ENCODE measurements at regions not wholly inside any gene's neighbourhood (a gene's known extent, or its start where the extent isn't known, plus 50 kb on each side); places are given as distances from the start of the nearest gene placed in this dataset.

GRCh38 chr18:42401131-42401673 is 446.2 kb downstream of the PIK3C3 start:
- no peak for TF ChIP-seq TAF1 (IDR thresholded peaks at IDR 0.05; ENCODE audit: low read depth, low read length)
- no peak for TF ChIP-seq PAX5 (IDR thresholded peaks at IDR 0.05; ENCODE audit: insufficient read depth, low read length, severe bottlenecking)
- TF ChIP-seq SPI1 (IDR thresholded peaks at IDR 0.05; ENCODE audit: low read depth, low read length): no peak
- no peak for TF ChIP-seq POLR2A (IDR thresholded peaks at IDR 0.05; ENCODE audit: low read depth, low read length)
- no peak for TF ChIP-seq POU2F2 (IDR thresholded peaks at IDR 0.05; ENCODE audit: low read depth, low read length)
- no peak for TF ChIP-seq POLR2AphosphoS5 (IDR thresholded peaks at IDR 0.05; ENCODE audit: low read depth, low read length)
- DNase-seq (ENCODE audit: insufficient read length, low spot score) (no peak), FAIRE-seq (no peak)

DNA sequence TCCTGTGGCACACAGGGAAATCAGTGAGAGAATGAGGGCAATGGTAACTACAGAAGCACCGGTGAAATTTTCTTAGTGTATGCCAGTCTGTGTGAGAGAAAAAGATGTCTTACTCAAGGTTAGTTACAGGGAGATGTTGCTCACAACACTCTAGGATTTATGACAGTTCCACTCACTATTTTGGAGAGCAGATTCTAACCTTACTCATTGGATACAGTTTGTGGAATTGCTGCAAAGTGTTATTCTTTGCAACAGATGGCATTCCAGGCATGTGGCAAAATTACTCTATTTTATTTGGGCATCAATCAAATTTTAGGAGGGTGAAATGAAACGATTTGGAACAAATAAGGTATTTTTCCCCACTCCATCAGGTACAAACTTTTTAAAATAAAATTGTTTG is 449.1 kb downstream of the PIK3C3 start:
- FAIRE-seq (no peak), DNase-seq (ENCODE audit: insufficient read length, low spot score) (no peak)
- no peak for TF ChIP-seq TAF1 (IDR thresholded peaks at IDR 0.05; ENCODE audit: low read depth, low read length)
- TF ChIP-seq POLR2A (IDR thresholded peaks at IDR 0.05; ENCODE audit: low read depth, low read length): no peak
- TF ChIP-seq POLR2AphosphoS5 (IDR thresholded peaks at IDR 0.05; ENCODE audit: low read depth, low read length): no peak
- TF ChIP-seq POU2F2 (IDR thresholded peaks at IDR 0.05; ENCODE audit: low read depth, low read length): no peak
- TF ChIP-seq SPI1 (IDR thresholded peaks at IDR 0.05; ENCODE audit: low read depth, low read length): no peak
- no peak for TF ChIP-seq PAX5 (IDR thresholded peaks at IDR 0.05; ENCODE audit: insufficient read depth, low read length, severe bottlenecking)

- no peak for FAIRE-seq
- TF ChIP-seq PAX5 (IDR thresholded peaks at IDR 0.05; ENCODE audit: insufficient read depth, low read length, severe bottlenecking) (no peak), POU2F2 (IDR thresholded peaks at IDR 0.05; ENCODE audit: low read depth, low read length) (no peak), POLR2AphosphoS5 (IDR thresholded peaks at IDR 0.05; ENCODE audit: low read depth, low read length) (no peak)
- DNase-seq (ENCODE audit: insufficient read length, low spot score): no peak
Observed at GRCh38 chr18:42409005-42409404, 454.0 kb downstream of the PIK3C3 start.

- DNase-seq (ENCODE audit: insufficient read length, low spot score): no peak
- TF ChIP-seq POLR2AphosphoS5 (IDR thresholded peaks at IDR 0.05; ENCODE audit: low read depth, low read length) (no peak), POLR2A (IDR thresholded peaks at IDR 0.05; ENCODE audit: low read depth, low read length) (no peak), SPI1 (IDR thresholded peaks at IDR 0.05; ENCODE audit: low read depth, low read length) (no peak), POU2F2 (IDR thresholded peaks at IDR 0.05; ENCODE audit: low read depth, low read length) (no peak), TAF1 (IDR thresholded peaks at IDR 0.05; ENCODE audit: low read depth, low read length) (no peak), PAX5 (IDR thresholded peaks at IDR 0.05; ENCODE audit: insufficient read depth, low read length, severe bottlenecking) (no peak)
- no peak for FAIRE-seq
Observed at GRCh38 chr18:42412281-42412680, 457.2 kb downstream of the PIK3C3 start.

GRCh38 chr18:42412896-42413295 is 457.9 kb downstream of the PIK3C3 start:
- no peak for DNase-seq (ENCODE audit: insufficient read length, low spot score)

DNA sequence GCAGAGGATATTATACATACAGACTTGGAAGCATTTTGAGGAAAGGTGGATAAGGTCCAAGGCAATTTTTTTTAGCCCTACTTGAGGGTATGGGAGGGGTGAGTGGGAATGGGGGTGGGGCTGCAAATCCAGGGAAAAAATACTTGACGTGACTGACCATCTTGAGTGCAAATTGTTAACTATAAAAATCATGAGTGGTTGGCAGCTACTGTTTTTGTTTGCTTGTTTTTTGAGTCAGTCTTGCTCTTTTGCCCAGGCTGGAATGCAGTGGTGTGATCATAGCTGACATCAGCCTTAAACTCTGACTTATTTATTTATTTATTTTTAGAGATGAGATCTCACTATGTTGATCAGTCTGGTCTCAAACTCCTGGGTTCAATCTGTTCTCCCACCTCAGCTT is 458.8 kb downstream of the PIK3C3 start:
- DNase-seq (ENCODE audit: insufficient read length, low spot score) (no peak), FAIRE-seq (no peak)
- no peak for TF ChIP-seq POLR2A (IDR thresholded peaks at IDR 0.05; ENCODE audit: low read depth, low read length)
- TF ChIP-seq POLR2AphosphoS5 (IDR thresholded peaks at IDR 0.05; ENCODE audit: low read depth, low read length): no peak
- TF ChIP-seq SPI1 (IDR thresholded peaks at IDR 0.05; ENCODE audit: low read depth, low read length): no peak
- TF ChIP-seq PAX5 (IDR thresholded peaks at IDR 0.05; ENCODE audit: insufficient read depth, low read length, severe bottlenecking): no peak
- no peak for TF ChIP-seq POU2F2 (IDR thresholded peaks at IDR 0.05; ENCODE audit: low read depth, low read length)
- no peak for TF ChIP-seq TAF1 (IDR thresholded peaks at IDR 0.05; ENCODE audit: low read depth, low read length)

More at GRCh38 chr18:42412896-42413295, 457.9 kb downstream of the PIK3C3 start:
- TF ChIP-seq SPI1 (IDR thresholded peaks at IDR 0.05; ENCODE audit: low read depth, low read length) (no peak), POLR2AphosphoS5 (IDR thresholded peaks at IDR 0.05; ENCODE audit: low read depth, low read length) (no peak), POLR2A (IDR thresholded peaks at IDR 0.05; ENCODE audit: low read depth, low read length) (no peak), POU2F2 (IDR thresholded peaks at IDR 0.05; ENCODE audit: low read depth, low read length) (no peak), PAX5 (IDR thresholded peaks at IDR 0.05; ENCODE audit: insufficient read depth, low read length, severe bottlenecking) (no peak), TAF1 (IDR thresholded peaks at IDR 0.05; ENCODE audit: low read depth, low read length) (no peak)
- FAIRE-seq: no peak

- DNase-seq (ENCODE audit: insufficient read length, low spot score): no peak
- no peak for TF ChIP-seq POU2F2 (IDR thresholded peaks at IDR 0.05; ENCODE audit: low read depth, low read length)
- TF ChIP-seq SPI1 (IDR thresholded peaks at IDR 0.05; ENCODE audit: low read depth, low read length): no peak
- TF ChIP-seq POLR2A (IDR thresholded peaks at IDR 0.05; ENCODE audit: low read depth, low read length): no peak
- no peak for TF ChIP-seq PAX5 (IDR thresholded peaks at IDR 0.05; ENCODE audit: insufficient read depth, low read length, severe bottlenecking)
- no peak for FAIRE-seq
Observed at GRCh38 chr18:42414756-42415454, 459.9 kb downstream of the PIK3C3 start.

DNA sequence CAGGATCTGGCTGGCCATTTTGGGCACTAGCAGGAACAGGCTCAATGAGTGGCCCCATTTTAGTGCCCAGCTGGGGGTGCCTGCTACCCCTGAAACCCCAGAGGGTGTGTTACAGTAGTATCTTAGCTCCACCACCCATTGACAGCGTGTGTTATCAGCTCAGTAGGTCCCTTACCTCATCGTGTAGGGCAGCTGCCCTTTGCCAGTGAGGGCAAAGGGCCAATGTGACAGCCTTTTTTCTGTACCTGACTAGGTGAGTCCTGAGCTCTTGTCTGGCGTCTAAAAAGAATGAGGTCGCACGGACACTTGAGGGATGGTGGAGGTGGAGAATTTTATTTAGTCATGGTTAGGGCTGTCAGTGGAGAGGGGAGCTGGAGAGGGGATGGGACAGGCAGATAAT is 462.2 kb downstream of the PIK3C3 start:
- TF ChIP-seq POLR2A (IDR thresholded peaks at IDR 0.05; ENCODE audit: low read depth, low read length): no peak
- TF ChIP-seq TAF1 (IDR thresholded peaks at IDR 0.05; ENCODE audit: low read depth, low read length): no peak
- no peak for TF ChIP-seq POU2F2 (IDR thresholded peaks at IDR 0.05; ENCODE audit: low read depth, low read length)
- TF ChIP-seq SPI1 (IDR thresholded peaks at IDR 0.05; ENCODE audit: low read depth, low read length): no peak
- TF ChIP-seq PAX5 (IDR thresholded peaks at IDR 0.05; ENCODE audit: insufficient read depth, low read length, severe bottlenecking): no peak
- no peak for TF ChIP-seq POLR2AphosphoS5 (IDR thresholded peaks at IDR 0.05; ENCODE audit: low read depth, low read length)
- no peak for DNase-seq (ENCODE audit: insufficient read length, low spot score)

DNA sequence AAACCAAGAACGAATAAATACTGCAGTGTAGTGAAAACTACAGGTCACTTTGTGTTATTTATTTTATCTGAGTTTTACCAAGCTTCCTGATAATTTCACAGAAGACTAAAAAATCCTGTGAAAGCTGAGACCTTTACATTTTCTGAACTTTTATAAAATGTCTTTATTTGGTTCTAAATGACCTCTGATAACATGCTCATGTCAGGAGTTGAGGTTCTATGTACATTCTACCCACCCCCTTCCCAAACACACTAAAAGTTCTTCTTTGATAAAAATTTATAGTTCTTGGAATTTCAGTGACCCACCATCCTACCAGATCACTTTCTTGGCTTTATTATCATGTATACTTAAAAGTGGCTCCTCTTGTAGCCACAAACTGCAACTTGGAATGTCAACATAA is 463.1 kb downstream of the PIK3C3 start:
- DNase-seq (ENCODE audit: insufficient read length, low spot score) (no peak), FAIRE-seq (no peak)
- no peak for TF ChIP-seq PAX5 (IDR thresholded peaks at IDR 0.05; ENCODE audit: insufficient read depth, low read length, severe bottlenecking)

More for the DNA sequence above, 462.2 kb downstream of the PIK3C3 start:
- FAIRE-seq: no peak

- no peak for FAIRE-seq
- TF ChIP-seq TAF1 (IDR thresholded peaks at IDR 0.05; ENCODE audit: low read depth, low read length) (no peak), POLR2A (IDR thresholded peaks at IDR 0.05; ENCODE audit: low read depth, low read length) (no peak), POLR2AphosphoS5 (IDR thresholded peaks at IDR 0.05; ENCODE audit: low read depth, low read length) (no peak), POU2F2 (IDR thresholded peaks at IDR 0.05; ENCODE audit: low read depth, low read length) (no peak), PAX5 (IDR thresholded peaks at IDR 0.05; ENCODE audit: insufficient read depth, low read length, severe bottlenecking) (no peak)
- no peak for DNase-seq (ENCODE audit: insufficient read length, low spot score)
Observed at GRCh38 chr18:42425025-42425424, 470.0 kb downstream of the PIK3C3 start.
